COLO668 (cell line): ENCODE measurements at regions not wholly inside any gene's neighbourhood (a gene's known extent, or its start where the extent isn't known, plus 50 kb on each side); places are given as distances from the start of the nearest gene placed in this dataset.
"Not testable (repeated sequence)": the region's sequence is repeated elsewhere in the genome, so short reads cannot be mapped to it uniquely, and the experiment has no call there.

Experiments used
- DNase-seq: peaks from one replicate; lab custom pipeline; 2025; ENCODE audit not compliant: unreplicated experiment; lab: John Stamatoyannopoulos, UW

DNA sequence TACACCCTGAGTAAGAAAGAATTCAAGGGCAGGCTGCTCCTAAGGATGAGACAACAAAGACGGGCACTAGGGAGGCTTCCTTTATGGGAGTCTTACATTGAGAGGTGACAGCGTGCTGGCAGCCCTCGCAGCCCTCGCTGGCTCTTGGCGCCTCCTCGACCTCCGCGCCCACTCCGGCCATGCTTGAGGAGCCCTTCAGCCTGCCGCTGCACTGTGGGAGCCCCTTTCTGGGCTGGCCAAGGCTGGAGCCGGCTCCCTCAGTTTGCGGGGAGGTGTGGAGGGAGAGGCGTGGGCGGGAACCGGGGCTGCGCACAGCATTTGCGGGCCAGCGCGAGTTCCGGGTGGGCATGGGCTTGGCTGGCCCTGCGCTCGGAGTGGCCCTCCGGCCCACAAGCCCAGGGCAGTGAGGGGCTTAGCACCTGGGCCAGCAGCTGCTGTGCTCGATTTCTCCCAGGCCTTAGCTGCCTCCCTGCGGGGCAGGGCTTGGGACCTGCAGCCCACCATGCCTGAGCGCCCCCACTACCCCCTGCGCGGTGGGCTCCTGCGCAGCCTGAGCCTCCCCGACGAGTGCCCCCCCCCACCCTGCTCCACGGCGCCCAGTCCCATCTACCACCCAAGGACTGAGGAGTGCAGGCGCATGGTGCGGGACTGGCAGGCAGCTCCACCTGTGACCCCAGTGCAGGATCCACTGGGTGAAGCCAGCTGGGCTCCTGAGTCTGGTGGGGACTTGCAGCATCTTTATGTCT is 75.3 kb downstream of the BARX1 start:
- DNase-seq: not testable (repeated sequence)

DNA sequence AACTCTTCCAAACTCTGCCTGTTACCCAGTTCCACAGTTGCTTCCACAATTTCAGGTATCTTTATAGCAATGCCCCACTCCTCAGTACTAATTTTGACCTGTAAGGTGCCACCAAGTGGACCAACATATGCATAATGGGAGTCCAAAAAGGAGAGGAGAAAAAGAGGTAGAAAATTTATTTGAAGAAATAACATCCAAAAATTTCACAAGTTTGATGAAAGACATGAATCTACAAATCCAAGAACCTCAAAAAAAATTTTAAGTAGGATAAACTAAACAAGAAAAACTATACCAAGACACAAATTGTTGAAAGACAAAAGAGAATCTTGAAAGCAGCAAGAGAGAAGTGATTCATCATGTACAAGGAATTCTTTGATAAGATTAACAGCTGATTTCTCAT is 79.8 kb downstream of the BARX1 start:
- no peak for DNase-seq

GRCh38 chr9:93874242-93874641 is 80.9 kb downstream of the BARX1 start:
- no peak for DNase-seq

GRCh38 chr9:93871286-93871685 is 83.9 kb downstream of the BARX1 start:
- DNase-seq: no peak

- DNase-seq: no peak
These were observed 85.3 kb downstream of the BARX1 start for GRCh38 chr9:93869863-93870262.

DNA sequence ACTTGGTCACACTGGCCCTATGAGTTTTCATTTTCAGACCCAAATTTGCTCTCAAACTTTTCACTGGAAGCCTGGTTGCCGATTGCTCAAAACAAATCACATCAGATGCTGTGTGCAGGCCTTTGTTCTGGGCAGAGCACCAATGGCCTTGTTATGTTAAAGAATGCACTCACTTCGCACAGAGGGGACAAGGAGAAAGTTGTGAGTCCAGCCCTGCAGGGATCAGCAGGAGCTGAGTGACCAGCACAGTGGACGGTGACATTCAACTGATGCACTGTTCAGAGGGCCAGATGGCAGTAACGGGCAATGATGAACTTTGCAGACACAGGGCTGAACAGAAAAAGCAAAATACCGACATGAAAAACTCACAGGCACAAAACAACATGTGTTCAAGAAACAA is 86.1 kb downstream of the BARX1 start:
- no peak for DNase-seq

DNA sequence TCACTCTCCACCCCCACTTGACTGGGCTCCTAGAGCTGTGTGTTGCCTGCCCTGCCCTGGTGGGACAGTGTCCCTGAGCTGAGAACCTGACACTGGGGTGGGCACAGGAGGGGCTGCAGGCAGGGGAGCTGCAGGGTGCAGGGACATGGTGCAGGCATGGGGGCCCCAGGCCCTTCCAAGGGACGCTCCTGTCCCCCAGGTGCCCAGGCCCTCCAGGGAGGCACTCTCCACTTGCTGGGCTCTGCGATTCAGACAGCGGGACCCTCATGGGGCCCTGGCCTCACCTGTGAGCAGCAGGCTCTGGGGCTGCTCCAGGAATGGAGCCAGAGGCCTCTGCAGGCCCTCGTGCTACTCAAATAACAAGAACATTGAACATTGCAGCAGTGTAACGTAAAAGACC is 89.4 kb downstream of the BARX1 start:
- DNase-seq: no peak

GRCh38 chr9:93865245-93865644 is 89.9 kb downstream of the BARX1 start:
- DNase-seq: no peak

GRCh38 chr9:93864840-93865239 is 90.3 kb downstream of the BARX1 start:
- DNase-seq: no peak

GRCh38 chr9:93864032-93864431 is 91.1 kb downstream of the BARX1 start:
- no peak for DNase-seq

- DNase-seq: no peak
These were observed 92.1 kb downstream of the BARX1 start for GRCh38 chr9:93862877-93863545.

- no peak for DNase-seq
These were observed 93.3 kb downstream of the BARX1 start for GRCh38 chr9:93861736-93862358.

GRCh38 chr9:93860694-93861658 is 94.2 kb downstream of the BARX1 start:
- no peak for DNase-seq

- no peak for DNase-seq
These were observed 95.5 kb downstream of the BARX1 start for GRCh38 chr9:93859431-93860215.

DNA sequence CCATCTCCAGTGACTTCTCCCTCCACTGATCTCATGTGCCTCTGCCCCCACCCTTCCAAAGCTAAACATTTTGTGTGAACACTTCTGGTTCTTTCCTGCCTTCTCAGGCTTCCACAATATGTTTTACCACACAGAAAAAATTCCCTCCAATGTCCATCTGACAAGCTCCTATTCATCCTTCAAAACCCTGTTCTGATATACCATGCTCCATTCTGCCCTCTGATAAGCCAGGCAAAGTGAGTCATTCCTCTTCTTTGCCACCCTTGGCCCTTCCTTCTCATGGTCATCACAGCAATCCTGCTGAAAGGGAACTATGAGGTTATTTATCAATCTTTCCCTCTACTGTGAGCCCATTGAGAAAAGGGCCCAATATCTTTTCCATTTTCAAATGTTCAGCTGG is 97.6 kb downstream of the BARX1 start:
- no peak for DNase-seq

- no peak for DNase-seq
These were observed 102.4 kb downstream of the BARX1 start for GRCh38 chr9:93852728-93853127.

- no peak for DNase-seq
These were observed 108.8 kb downstream of the BARX1 start for GRCh38 chr9:93846349-93846748.

DNA sequence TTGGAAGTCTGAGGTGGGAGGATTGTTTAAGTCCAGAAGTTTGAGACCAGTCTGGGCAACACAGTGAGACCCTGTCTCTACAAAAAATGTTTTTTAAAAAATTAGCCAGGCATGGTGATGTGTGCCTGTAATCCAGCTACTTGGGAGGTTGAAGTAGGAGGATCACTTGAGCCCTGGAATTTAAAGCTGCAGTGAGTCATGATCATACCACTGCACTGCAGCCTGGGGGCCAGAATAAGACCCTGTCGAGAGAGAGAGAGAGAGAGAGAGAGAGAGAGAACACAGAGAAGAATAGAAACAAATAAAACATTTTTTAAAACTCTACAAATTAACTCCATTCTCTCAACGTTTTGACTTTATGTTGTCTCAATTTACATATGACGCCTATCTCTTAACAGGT is 111.8 kb downstream of the BARX1 start:
- DNase-seq: no peak

DNA sequence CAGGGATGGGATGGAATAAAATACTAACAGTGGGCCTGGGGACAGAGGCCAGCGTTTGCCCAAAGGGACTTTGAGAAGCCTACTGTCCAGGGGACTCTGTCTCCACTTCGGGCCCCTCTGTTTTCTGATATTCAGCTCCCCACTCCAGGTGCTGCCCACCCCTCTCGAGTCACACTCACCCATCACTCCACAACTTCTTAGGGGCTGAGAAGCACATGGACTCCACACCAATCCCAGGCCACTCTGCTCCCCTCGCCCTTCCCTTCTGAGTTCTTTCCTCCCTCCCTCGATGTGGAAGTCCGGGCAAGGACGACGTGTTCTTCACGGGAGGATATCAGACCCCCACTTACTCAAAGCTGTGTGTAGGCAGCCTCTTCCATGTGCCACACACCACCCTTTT is 124.5 kb downstream of the BARX1 start:
- no peak for DNase-seq

DNA sequence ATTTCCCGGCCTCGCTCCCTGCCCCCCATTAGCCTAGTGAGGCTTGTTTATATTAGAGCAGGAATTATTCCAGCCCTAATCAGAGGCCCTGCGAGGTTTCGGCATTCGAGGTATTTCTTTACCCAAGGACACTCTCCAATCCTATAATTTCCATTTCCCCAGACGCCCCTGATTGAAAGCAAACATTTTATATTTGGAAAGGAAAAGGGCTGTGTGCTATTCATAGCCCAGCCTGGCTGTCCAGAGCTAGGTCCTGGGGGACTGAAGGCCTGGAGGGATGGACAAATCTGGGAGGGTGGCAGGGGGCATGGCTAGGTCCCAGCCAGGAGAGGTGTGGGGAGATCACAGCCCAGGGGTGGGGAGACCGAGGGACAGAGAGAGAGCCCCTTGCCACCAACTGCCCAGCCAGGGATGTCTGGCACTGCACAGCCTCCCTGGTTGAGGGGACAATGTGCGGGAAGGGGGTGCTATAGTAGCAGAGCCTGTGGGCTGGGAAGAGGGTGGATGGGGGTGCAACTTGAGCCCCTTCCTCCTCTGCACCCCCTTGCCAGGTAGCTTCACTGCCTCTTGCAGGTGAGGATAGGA is 125.1 kb downstream of the BARX1 start:
- DNase-seq: no peak
